NCI-H82 treated with DMSO at 0.1 percent for 48 hours (cell line): ENCODE measurements at regions not wholly inside any gene's neighbourhood (a gene's known extent, or its start where the extent isn't known, plus 50 kb on each side); places are given as distances from the start of the nearest gene placed in this dataset.
A peak's percentile ranks its signal among the peaks of the same experiment; 100 is the strongest.

Experiments used
- DNase-seq: peaks from one replicate; lab custom pipeline; 2025; ENCODE audit not compliant: unreplicated experiment; lab: John Stamatoyannopoulos, UW

DNA sequence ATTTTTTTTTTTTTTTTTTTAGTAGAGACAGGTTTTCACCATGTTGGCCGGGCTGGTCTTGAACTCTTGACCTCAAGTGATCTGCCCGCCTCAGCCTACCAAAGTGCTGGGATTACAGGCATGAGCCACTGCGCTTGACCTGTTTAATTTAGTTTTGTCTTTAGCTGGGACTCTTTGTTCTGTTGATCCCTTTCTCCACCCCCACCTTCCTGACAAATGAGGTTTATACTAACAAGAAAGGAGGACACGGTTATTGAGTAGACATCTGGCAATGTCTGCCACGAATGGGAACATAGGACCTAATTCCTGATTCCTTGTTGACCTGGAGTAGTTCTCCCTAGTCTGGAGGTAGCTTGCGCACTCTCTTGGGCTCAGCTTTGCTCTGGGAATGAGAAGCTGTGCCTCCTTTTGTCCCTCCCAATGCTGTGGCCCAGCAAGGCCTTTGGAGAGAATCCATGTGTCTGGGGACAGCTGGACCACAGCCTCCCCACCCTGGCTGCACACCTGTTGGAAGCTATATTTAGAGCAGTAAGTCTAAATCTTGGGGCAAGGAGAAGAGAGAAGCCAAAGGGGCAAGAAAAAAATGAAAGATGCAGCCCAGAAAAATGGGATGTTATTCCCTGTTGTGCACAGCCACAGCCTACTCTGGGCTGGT, 53.2 kb upstream of the ADPGK start:
- DNase-seq: peak; percentile 40

DNA sequence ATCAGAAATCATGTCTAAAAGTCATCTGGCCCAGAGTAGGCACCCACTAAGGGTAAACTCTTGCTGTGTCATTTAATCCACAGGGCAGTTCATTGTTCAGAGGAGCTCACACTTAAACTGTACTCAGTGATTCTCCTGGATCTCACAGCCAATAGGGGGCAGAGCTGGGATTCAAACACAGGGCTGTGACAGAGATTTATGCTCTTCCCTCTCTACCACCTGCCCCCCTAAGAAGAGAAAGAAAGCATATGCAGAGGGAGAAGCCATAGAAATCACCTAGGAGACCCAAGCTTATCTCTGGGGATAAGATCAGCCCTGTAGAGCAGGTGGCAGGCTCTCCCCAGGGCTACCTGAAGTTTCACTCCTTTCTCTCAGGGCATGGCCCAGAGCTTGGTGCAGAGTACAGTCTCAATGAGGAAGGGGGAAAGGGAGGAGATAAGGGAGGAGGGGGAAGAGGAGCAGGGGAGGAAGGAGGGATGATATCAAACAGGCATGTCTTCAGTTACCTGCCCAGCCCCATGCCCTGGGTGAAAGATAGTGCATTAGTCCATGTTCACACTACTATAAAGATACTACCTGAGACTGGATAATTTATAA, 51.8 kb upstream of the ADPGK start:
- DNase-seq: peak; percentile 94

DNA sequence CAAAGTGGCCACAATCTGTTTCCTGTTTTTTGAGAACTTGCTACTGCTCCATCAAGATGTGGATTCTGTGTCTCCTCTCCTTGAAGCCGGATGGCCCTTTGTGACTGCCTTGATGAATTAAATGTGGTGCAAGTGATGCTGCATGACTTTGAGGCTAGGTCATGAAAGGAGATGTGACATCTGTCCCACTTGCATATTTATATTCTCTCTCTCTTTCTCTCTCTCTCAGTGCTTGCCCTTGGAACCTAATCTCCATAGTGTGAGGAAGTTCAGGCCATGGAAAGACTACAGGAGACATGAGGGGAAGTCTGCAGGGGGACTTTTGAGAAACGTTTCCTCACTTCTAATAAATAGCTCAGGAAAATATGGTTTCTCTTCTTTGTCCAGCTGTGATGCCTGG, 50.0 kb upstream of the ADPGK start:
- no peak for DNase-seq
